Ramos (cell line): ENCODE measurements at regions not wholly inside any gene's neighbourhood (a gene's known extent, or its start where the extent isn't known, plus 50 kb on each side); places are given as distances from the start of the nearest gene placed in this dataset.
"Not testable (repeated sequence)": the region's sequence is repeated elsewhere in the genome, so short reads cannot be mapped to it uniquely, and the experiment has no call there.

Source experiments
- in situ Hi-C: fragments of 300-500 bp; cut with MboI; formaldehyde crosslinking; loops from one replicate; pipeline ENCODE4 v1.14.3; 2022; ENCODE audit warnings: low sequenced_read_pairs; ENCODE audit not compliant: unreplicated experiment

- in situ Hi-C loops: no loop called here
These were observed 531.5 kb upstream of the SALL3 start for GRCh38 chr18:78448106-78448505.

DNA sequence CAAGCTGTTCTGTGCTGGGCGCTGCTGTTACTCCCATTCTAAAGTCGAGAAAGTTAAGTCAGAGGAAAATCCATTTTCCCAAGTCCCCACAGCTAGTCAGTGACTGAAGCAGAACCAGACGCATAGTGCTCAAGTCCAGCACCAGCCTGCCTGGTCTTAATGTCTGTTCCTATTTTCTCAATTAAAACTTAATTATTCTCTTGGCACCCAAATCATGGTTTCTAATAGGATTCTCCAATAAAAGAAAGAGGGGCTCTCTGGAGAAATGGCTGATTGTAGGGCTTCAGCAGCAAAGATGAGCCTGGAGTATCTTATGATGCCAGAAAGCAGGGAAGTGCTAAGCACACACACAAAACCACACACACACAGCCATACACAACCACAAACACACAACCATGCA lies 531.0 kb upstream of the SALL3 start:
- in situ Hi-C loops: no loop called here

DNA sequence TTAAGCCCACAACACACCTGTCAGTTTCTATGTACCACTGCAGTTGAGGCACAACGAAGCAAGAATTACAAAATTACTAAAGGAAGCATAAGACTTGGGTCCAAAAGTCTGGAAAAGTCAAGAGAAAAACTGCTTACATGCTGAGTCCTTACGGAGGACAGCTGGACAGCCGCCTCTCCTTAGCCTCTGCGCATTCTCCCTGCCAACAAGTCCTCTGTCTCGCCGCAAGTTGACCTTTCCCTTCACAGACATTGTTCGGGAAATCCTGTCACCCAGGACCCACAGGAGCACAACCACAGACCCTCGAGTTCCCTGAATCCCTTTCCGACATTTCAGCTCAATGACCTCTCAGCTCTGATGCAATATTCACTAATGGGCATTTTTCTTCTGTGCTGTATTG lies 525.4 kb upstream of the SALL3 start:
- in situ Hi-C loops: no loop called here

DNA sequence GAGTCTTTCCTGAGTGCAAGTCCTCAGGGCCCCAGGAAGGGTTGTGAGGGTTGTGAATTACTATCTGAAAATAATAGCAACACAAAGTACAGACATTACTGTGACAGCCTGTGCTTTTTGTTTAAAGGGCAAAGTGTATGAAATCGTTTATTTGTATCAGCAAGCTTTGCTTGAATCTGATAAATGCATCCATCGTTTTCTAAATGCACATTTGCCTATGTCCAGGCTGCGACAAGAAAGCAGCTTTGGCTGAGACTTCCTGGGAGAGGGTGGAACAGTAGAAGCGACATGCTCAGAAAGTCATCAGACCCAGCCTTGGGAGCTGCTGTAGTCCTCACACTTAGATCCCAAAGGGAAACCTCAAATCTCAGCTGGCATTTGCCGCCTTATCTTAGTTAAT lies 524.2 kb upstream of the SALL3 start:
- in situ Hi-C loops: no loop called here

- in situ Hi-C loops: no loop called here
These were observed 522.6 kb upstream of the SALL3 start for GRCh38 chr18:78457011-78457410.

DNA sequence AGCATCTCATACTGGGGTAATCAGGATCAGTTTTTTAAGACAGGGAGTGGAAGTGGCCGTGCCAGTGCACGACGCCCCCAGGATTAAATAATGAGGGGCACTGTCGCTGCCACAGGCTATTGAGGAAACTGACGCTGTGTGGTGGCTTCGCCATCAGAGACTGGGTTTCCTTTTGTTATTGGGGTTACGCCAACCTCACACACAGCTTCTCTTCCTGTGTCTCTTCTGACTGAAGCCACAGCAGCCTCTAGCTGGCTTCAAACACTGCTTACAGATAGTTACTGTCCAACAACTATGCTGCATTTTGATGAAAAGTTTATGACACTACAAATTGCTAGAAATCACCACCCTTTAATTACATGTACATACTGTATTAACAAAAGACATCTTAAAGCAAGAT lies 521.9 kb upstream of the SALL3 start:
- in situ Hi-C loops: no loop called here

- in situ Hi-C loops: no loop called here
These were observed 521.3 kb upstream of the SALL3 start for GRCh38 chr18:78458356-78458755.

DNA sequence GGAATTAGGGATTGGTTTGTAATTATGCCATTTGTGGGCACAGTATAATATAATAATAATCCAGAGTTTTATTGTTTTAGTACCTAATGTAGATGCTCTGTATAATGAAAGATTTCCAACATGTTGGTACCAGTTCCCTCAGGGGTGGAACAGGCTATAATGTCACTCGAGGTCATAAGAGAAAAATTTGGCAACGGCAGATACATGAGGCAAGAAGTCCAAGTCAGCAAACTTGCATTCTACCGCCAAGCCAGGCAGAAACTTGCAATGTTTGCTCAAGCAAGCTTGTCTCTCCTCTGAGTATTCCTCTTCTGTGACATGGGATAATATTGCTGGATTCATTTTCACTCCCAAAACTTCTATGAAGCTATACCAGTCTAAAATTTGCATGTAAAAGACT lies 520.0 kb upstream of the SALL3 start:
- in situ Hi-C loops: no loop called here

GRCh38 chr18:78460558-78460957 lies 519.1 kb upstream of the SALL3 start:
- in situ Hi-C loops: no loop called here

DNA sequence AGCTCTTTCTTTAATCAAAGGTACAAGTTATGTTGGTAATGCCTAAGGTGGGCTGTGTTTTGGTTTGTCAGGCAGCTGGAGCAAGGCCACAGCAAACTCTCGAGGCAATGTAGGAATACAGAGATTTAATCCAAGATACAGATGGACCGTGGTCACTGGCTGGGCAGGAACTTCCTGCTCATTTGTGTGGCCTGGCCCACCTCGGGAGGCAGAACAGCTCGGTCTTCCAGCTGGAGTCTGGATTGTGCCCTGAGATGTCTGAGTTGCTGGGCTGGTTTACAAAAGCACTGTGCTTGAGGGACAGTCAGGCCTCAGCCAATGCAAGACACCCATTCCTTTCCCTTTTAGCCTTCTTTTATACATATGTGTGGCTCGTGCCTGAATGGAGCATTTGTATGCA lies 506.1 kb upstream of the SALL3 start:
- in situ Hi-C loops: no loop called here

- in situ Hi-C loops: no loop called here
These were observed 501.8 kb upstream of the SALL3 start for GRCh38 chr18:78477840-78478239.

DNA sequence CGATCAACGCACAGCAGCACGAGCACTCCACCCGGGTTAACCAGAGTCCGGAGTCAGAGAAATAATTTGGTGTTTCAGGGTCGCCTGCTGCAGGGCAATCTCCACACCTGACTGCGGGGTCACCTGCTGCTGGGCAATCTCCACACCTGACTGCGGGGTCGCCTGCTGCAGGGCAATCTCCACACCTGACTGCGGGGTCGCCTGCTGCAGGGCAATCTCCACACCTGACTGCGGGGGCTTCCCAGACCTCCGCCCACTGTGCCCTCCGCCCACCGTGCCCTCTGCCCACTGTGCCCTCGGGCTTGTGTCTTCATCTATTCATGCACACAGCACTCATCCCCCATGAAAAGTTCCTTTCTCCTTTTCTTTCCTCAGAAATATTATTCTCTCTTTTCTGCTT lies 500.2 kb upstream of the SALL3 start:
- in situ Hi-C loops: no loop called here

DNA sequence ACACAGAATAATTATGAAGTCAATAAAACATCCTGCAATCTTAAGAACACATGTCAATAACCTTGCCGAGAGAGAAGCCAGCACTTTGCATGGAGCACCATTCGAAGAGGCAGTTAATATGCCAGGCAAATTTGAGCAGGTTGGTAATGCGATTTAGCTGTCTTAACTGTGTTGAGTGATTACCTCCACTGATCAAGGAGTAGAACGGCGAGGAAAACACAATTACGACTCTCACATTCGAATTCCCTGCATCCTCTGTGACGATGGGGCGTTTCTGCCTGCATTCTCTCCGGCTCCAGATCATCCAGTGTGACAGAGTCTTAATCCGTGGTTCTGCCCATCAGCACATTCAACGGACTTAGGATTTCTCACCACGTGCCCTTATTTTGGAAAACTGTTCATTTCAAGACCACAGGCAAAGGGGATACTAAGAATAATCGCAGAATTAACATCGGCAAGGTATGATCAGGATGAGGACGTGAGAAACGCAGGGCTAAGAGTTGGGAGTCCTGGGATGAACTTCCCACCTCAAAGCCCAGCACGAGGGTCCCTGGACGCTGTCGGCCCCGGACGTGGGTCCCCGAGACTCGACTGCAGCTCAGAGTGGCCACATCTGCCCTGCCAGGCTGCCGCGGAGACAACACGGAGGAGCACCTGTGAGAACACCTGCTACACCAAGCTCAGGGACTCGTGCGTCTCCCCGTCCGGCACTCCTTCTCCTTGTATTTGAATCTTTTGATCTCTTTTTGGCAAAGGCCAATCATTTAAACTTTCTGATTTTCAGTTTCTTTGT lies 499.2 kb upstream of the SALL3 start:
- in situ Hi-C loops: no loop called here

- in situ Hi-C loops: no loop called here
These were observed 497.2 kb upstream of the SALL3 start for GRCh38 chr18:78482378-78482777.

GRCh38 chr18:78487649-78488048 lies 492.0 kb upstream of the SALL3 start:
- in situ Hi-C loops: no loop called here

- in situ Hi-C loops: no loop called here
These were observed 487.4 kb upstream of the SALL3 start for GRCh38 chr18:78492064-78492812.

GRCh38 chr18:78492813-78493371 lies 486.7 kb upstream of the SALL3 start:
- in situ Hi-C loops: no loop called here

DNA sequence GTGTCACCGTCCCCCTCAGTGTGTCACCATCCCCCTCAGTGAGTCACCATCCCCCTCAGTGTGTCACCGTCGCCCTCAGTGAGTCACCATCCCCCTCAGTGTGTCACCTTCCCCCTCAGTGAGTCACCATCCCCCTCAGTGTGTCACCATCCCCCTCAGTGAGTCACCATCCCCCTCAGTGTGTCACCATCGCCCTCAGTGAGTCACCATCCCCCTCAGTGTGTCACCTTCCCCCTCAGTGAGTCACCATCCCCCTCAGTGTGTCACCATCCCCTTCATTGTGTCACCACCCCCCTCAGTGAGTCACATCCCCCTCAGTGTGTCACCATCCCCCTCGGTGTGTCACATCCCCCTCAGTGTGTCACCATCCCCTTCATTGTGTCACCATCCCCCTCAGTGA lies 486.1 kb upstream of the SALL3 start:
- in situ Hi-C loops: not testable (repeated sequence)

DNA sequence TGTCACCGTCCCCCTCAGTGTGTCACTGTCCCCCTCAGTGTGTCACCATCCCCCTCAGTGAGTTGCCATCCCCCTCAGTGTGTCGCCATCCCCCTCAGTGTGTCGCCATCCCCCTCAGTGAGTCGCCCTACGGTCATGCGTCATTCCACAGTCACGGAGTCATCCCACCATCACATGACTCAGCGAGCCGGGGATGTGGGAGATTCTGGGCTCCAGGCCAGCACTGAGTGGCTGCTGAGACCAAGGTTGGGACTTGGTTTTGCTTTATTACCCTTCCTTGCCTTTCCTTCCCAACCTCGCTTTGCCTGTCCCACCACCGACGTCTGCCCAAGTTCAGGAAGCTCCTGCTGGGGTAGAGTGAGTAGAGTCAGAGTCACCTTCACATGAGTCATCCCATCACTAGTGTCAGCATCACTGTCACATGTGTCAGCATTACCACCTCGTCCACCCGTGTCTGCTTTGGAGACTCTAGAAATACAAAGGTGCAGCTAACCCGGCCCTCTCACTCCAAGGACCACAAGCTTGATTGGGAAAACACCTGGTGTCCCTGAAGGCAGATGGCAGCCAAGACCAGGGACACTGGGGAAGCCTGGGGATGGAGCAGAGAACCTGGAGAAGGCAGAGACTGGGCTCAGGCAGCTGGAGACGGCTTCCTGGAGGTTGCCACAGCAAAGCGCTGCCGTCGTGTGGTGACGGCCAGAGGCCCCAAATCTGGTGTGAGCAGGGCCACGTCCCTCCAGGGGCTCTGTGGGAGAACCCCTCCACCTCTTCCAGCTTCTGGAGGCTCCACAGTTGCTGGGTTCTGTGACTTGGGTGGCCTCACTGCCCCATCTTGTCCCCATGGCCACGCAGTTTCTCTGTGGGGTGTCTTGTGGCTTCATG lies 485.2 kb upstream of the SALL3 start:
- in situ Hi-C loops: no loop called here

DNA sequence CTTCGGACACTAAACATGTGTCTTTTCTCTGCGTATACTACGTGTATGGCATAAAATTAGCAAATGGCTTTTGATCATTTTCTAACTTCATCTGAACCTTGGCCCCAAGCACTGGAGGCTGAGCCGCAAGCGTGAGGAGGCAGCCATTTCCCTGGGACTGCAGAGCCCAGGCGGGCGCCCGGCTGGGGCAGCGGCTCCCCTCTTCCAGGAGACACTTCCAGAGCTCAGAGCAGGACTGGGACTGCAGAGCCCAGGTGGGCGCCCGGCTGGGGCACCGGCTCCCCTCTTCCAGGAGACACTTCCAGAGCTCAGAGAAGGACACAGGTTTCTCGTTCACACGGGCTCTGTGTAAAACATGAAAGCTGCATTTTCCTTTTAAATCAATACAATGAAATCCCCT lies 484.1 kb upstream of the SALL3 start:
- in situ Hi-C loops: no loop called here

GRCh38 chr18:78496079-78496478 lies 483.5 kb upstream of the SALL3 start:
- in situ Hi-C loops: no loop called here
